HCT116 (cell line): ENCODE measurements at regions not wholly inside any gene's neighbourhood (a gene's known extent, or its start where the extent isn't known, plus 50 kb on each side); places are given as distances from the start of the nearest gene placed in this dataset.
"Not testable (repeated sequence)": the region's sequence is repeated elsewhere in the genome, so short reads cannot be mapped to it uniquely, and the experiment has no call there.

ENCODE experiments used
- ATAC-seq: fragments of 200-7000 bp; cut with Tn5 transposase; 2 replicates; pipeline ENCODE4 v1.9.1; 2020; ENCODE audit warnings: mild to moderate bottlenecking, moderate library complexity
- BruUV-seq: library from RNA; stranded (reverse); fragments of 400-500 nt; replicated peaks from 2 replicates; lab custom pipeline; 2021; lab: Mats Ljungman, UMichigan
- CTCF ChIA-PET: fragments of 300-600 bp; sonication (Branson Sonifier 250); formaldehyde crosslinking; loops from one replicate; lab custom pipeline; 2021; ENCODE audit warnings: antibody characterized with exemption; lab: Charles Lee
- POLR2A ChIA-PET: fragments of 300-600, 350-600 bp; sonication (Branson Sonifier 250); formaldehyde crosslinking; loops from one replicate; lab custom pipeline; 2021; ENCODE audit warnings: antibody characterized with exemption; lab: Charles Lee
- RAD21 ChIA-PET, 2 experiments: fragments of 300-600 bp; sonication (Branson Sonifier 250); formaldehyde crosslinking; loops; one replicate each; lab custom pipeline; 2023; ENCODE audit warnings: low total read pairs in 2 of 2; ENCODE audit not compliant: uncharacterized antibody in 2 of 2, unreplicated experiment in 2 of 2, low non-redundant PET in 1 of 2; lab: Charles Lee
- DNase-seq: peaks from one replicate; pipeline ENCODE4 v3.0.0-alpha.2; 2010; ENCODE audit warnings: low read depth, low spot score
- H2AFZ ChIP-seq: fragments of 200-600 bp; shearing (Covaris generic), sonication (generic); 2 replicates; pipeline ENCODE4 v1.6.1; 2017; ENCODE audit warnings: low read depth, mixed run types, mixed read lengths, antibody characterized with exemption, low read length; ENCODE audit not compliant: poor library complexity, severe bottlenecking
- H3K27ac ChIP-seq: 2 replicates; pipeline ENCODE4 v1.5.1; 2012; ENCODE audit warnings: low read depth, low read length
- H3K27me3 ChIP-seq: fragments of 200-600 bp; sonication (generic); 2 replicates; pipeline ENCODE4 v1.6.1; 2016; ENCODE audit warnings: mixed run types, low read length, mixed read lengths; ENCODE audit not compliant: insufficient read depth
- H3K36me3 ChIP-seq, 2 experiments: fragments of 200-500 bp in 1 of 2; fragments of 200-600 bp in 1 of 2; sonication (Bioruptor generic) in 1 of 2; sonication (generic) in 1 of 2; 2 replicates each; pipeline versions ENCODE4 v1.5.1 to v1.6.1; 2014 to 2016; ENCODE audit warnings: low read length in 2 of 2, inconsistent platforms in 1 of 2, mixed read lengths in 1 of 2, mixed run types in 1 of 2; ENCODE audit not compliant: insufficient read depth in 2 of 2, control insufficient read depth in 1 of 2
- H3K4me1 ChIP-seq, 2 experiments: fragments of 200-600 bp in 1 of 2; sonication (generic) in 1 of 2; 2 replicates each; pipeline versions ENCODE4 v1.5.1 to v1.6.1; 2012 to 2017; ENCODE audit warnings: low read length in 2 of 2, inconsistent platforms in 1 of 2, mild to moderate bottlenecking in 1 of 2, mixed read lengths in 1 of 2, mixed run types in 1 of 2, moderate library complexity in 1 of 2; ENCODE audit not compliant: insufficient read depth in 2 of 2, control insufficient read depth in 1 of 2
- H3K4me2 ChIP-seq: fragments of 200-600 bp; sonication (generic); 2 replicates; pipeline ENCODE4 v1.6.1; 2017; ENCODE audit warnings: mixed run types, low read length, mixed read lengths
- H3K4me3 ChIP-seq, 2 experiments: fragments of 200-600 bp in 1 of 2; sonication (generic) in 1 of 2; replicated peaks in 1 of 2; 2 replicates each; pipeline ENCODE4 v1.5.1; 2011 to 2016; ENCODE audit warnings: low read length in 2 of 2, control low read depth in 1 of 2, low read depth in 1 of 2, mild to moderate bottlenecking in 1 of 2, mixed read lengths in 1 of 2, mixed run types in 1 of 2
- H3K79me2 ChIP-seq: fragments of 200-600 bp; sonication (generic); 2 replicates; pipeline ENCODE4 v1.6.1; 2017; ENCODE audit warnings: mild to moderate bottlenecking, mixed run types, low read length, moderate library complexity, mixed read lengths; ENCODE audit not compliant: insufficient read depth
- H3K9ac ChIP-seq: fragments of 200-600 bp; sonication (generic); 2 replicates; pipeline ENCODE4 v1.6.1; 2016; ENCODE audit warnings: low read length, mixed read lengths
- H3K9me2 ChIP-seq: fragments of 200-600 bp; sonication (generic), shearing (Covaris generic); 2 replicates; pipeline ENCODE4 v1.6.1; 2017; ENCODE audit warnings: mixed run types, mild to moderate bottlenecking, moderate library complexity; ENCODE audit not compliant: insufficient read depth
- H3K9me3 ChIP-seq, 2 experiments: fragments of 200-500 bp in 1 of 2; fragments of 200-600 bp in 1 of 2; sonication (Bioruptor generic) in 1 of 2; sonication (generic) in 1 of 2; 2 replicates each; pipeline ENCODE4 v1.6.1; 2014 to 2017; ENCODE audit warnings: low read length in 2 of 2, mixed read lengths in 2 of 2, inconsistent platforms in 1 of 2, low read depth in 1 of 2, mild to moderate bottlenecking in 1 of 2, mixed run types in 1 of 2, moderate library complexity in 1 of 2; ENCODE audit not compliant: control insufficient read depth in 1 of 2, insufficient read depth in 1 of 2
- H4K20me1 ChIP-seq: fragments of 200-600 bp; sonication (generic), shearing (Covaris generic); 2 replicates; pipeline ENCODE4 v1.6.1; 2017; ENCODE audit warnings: mixed run types, mild to moderate bottlenecking, moderate library complexity; ENCODE audit not compliant: insufficient read depth
- CBX3 ChIP-seq: IDR thresholded peaks from 2 replicates; pipeline ENCODE4 v1.6.1; 2012; ENCODE audit warnings: low read depth
- CEBPB ChIP-seq: IDR thresholded peaks from 2 replicates; pipeline ENCODE4 v1.6.1; 2012; ENCODE audit warnings: low read depth
- EGR1 ChIP-seq: IDR thresholded peaks from 2 replicates; pipeline ENCODE4 v1.6.1; 2012; ENCODE audit warnings: low read depth
- ELF1 ChIP-seq: IDR thresholded peaks from 2 replicates; pipeline ENCODE4 v1.6.1; 2012; ENCODE audit warnings: low read depth, borderline replicate concordance
- EZH2phosphoT487 ChIP-seq: fragments of 200-600 bp; IDR thresholded peaks from 2 replicates; pipeline ENCODE4 v1.6.1; 2018; ENCODE audit warnings: antibody characterized with exemption, borderline replicate concordance
- FOSL1 ChIP-seq: IDR thresholded peaks from 2 replicates; pipeline ENCODE4 v1.6.1; 2012; ENCODE audit warnings: low read depth
- JUND ChIP-seq: IDR thresholded peaks from 2 replicates; pipeline ENCODE4 v1.6.1; 2012
- MAX ChIP-seq: IDR thresholded peaks from 2 replicates; pipeline ENCODE4 v1.6.1; 2012
- POLR2A ChIP-seq: IDR thresholded peaks from 2 replicates; pipeline ENCODE4 v1.7.0; 2011; ENCODE audit warnings: borderline replicate concordance; ENCODE audit not compliant: insufficient read depth, insufficient read length; ENCODE audit errors: extremely low read depth
- POLR2AphosphoS5 ChIP-seq: IDR thresholded peaks from 2 replicates; pipeline ENCODE4 v1.6.1; 2011; ENCODE audit warnings: mild to moderate bottlenecking, low read depth, low read length, moderate library complexity
- RAD21 ChIP-seq: IDR thresholded peaks from 2 replicates; pipeline ENCODE4 v1.6.1; 2012; ENCODE audit warnings: low read depth, mild to moderate bottlenecking
- REST ChIP-seq: IDR thresholded peaks from 2 replicates; pipeline ENCODE4 v1.6.1; 2012; ENCODE audit warnings: low read depth
- YY1 ChIP-seq: IDR thresholded peaks from 2 replicates; pipeline ENCODE4 v1.6.1; 2011; ENCODE audit warnings: low read length, low read depth, moderate library complexity, mild to moderate bottlenecking; ENCODE audit not compliant: insufficient replicate concordance; ENCODE audit errors: extremely low read depth
- ZBTB33 ChIP-seq: IDR thresholded peaks from 2 replicates; pipeline ENCODE4 v1.6.1; 2011; ENCODE audit warnings: mild to moderate bottlenecking, low read length, moderate library complexity; ENCODE audit not compliant: insufficient replicate concordance; ENCODE audit errors: extremely low read depth
- ZFX ChIP-seq: fragments of 450-650 bp; IDR thresholded peaks from 2 replicates; pipeline ENCODE4 v1.6.1; 2017
- ZNF274 ChIP-seq: fragments of 200-500 bp; sonication (Bioruptor generic); IDR thresholded peaks from 2 replicates; pipeline ENCODE4 v1.6.1; 2014; ENCODE audit warnings: mild to moderate bottlenecking, low read depth, low read length, inconsistent platforms
- intact Hi-C: fragments of 100-400 bp; cut with micrococcal nuclease; formaldehyde crosslinking; loops from 2 replicates; pipeline ENCODE4 v1.10.0; 2022

- H3K27me3 ChIP-seq, H4K20me1 ChIP-seq, H3K9me2 ChIP-seq, H3K4me1 ChIP-seq, H3K27ac ChIP-seq, H3K79me2 ChIP-seq, H3K36me3 ChIP-seq, H3K9ac ChIP-seq, H2AFZ ChIP-seq, ATAC-seq, H3K4me3 ChIP-seq, H3K9me3 ChIP-seq, RAD21 ChIA-PET, DNase-seq, BruUV-seq, POLR2A ChIA-PET, CTCF ChIA-PET, H3K4me2 ChIP-seq: not testable (repeated sequence)
- intact Hi-C loops = loop anchor here (10.0 kb wide), 1 partner anchor 118 kb away; no protein-coding TSS in a partner anchor
Observed at GRCh38 chr14:105682442-105682841, 156.1 kb downstream of the TMEM121 start.

GRCh38 chr14:105682956-105683570, 156.7 kb downstream of the TMEM121 start:
- intact Hi-C loops = loop anchor here (10.0 kb wide), 1 partner anchor 118 kb away; no protein-coding TSS in a partner anchor
- ChIA-PET RAD21 (no interaction called here), POLR2A (no interaction called here), CTCF (no interaction called here)
- Histone ChIP-seq H3K4me3 (no peak overlapping the region), H2AFZ (no peak overlapping the region), H3K27ac (no peak overlapping the region), H4K20me1 (no peaks in the 10 kb centered on the region), H3K27me3 (no peaks in the 10 kb centered on the region), H3K79me2 (no peaks in the 10 kb centered on the region), H3K9me2 (no peaks in the 10 kb centered on the region), H3K4me2 (no peak overlapping the region), H3K4me1 (no peaks in the 10 kb centered on the region), H3K36me3 (no peaks in the 10 kb centered on the region), H3K9ac (no peak overlapping the region), H3K9me3 (no peaks in the 10 kb centered on the region)
- no TSS peak for BruUV-seq
- DNase-seq = no peak
- no peak for ATAC-seq
- TF ChIP-seq JUND (no peak), RAD21 (no peak), ZNF274 (no peak), EZH2phosphoT487 (no peak), ZBTB33 (no peak), FOSL1 (no peak), MAX (no peak), POLR2A (no peak), EGR1 (no peak), ELF1 (no peak), REST (no peak), CBX3 (no peak), CEBPB (no peak), ZFX (no peak), POLR2AphosphoS5 (no peak), YY1 (no peak)
